Stomach (tissue), 8 donors: ENCODE measurements at regions not wholly inside any gene's neighbourhood (a gene's known extent, or its start where the extent isn't known, plus 50 kb on each side); places are given as distances from the start of the nearest gene placed in this dataset.
"Not testable (repeated sequence)": the region's sequence is repeated elsewhere in the genome, so short reads cannot be mapped to it uniquely, and the experiment has no call there.

Experiments used
- DNase-seq, 2 donors: peaks; one replicate each; pipeline versions ENCODE4 v3.0.0 to v3.0.0-alpha.2; 2013 to 2019
- H3K27ac ChIP-seq, 5 donors: fragments of 200-600 bp in 4 of 5; sonication (generic) in 4 of 5; one replicate each; pipeline ENCODE4 v1.5.1; 2013 to 2019; ENCODE audit warnings: mild to moderate bottlenecking in 1 of 5, moderate library complexity in 1 of 5
- H3K27me3 ChIP-seq, 3 donors: fragments of 200-600 bp; sonication (generic); one replicate each; pipeline ENCODE4 v1.5.1; 2017 to 2019; ENCODE audit warnings: mixed run types in 1 of 3
- H3K36me3 ChIP-seq, 4 donors: fragments of 200-600 bp; sonication (generic); 1 replicate in 3 of 4; 2 replicates in 1 of 4; pipeline ENCODE4 v1.5.1; 2016 to 2019
- H3K4me1 ChIP-seq, 4 donors: fragments of 200-600 bp; sonication (generic); one replicate each; pipeline ENCODE4 v1.5.1; 2016 to 2019
- H3K4me3 ChIP-seq, 4 donors: fragments of 200-600 bp; sonication (generic) in 3 of 4; one replicate each; pipeline ENCODE4 v1.5.1; 2016 to 2019; ENCODE audit warnings: mild to moderate bottlenecking in 1 of 4
- H3K9me3 ChIP-seq, 4 donors: fragments of 200-600 bp; sonication (generic); one replicate each; pipeline ENCODE4 v1.5.1; 2016 to 2019
- EP300 ChIP-seq: sonication (generic); formaldehyde crosslinking; IDR thresholded peaks from one replicate; pipeline ENCODE4 v1.6.1; 2017; ENCODE audit warnings: antibody characterized with exemption
- POLR2A ChIP-seq, 4 donors: fragments of 450-650 bp; IDR thresholded peaks; one replicate each; pipeline ENCODE4 v1.6.1; 2016; ENCODE audit warnings: antibody characterized with exemption in 4 of 4, control low read depth in 2 of 4, mild to moderate bottlenecking in 1 of 4, moderate library complexity in 1 of 4
- POLR2AphosphoS5 ChIP-seq, 3 donors: sonication (generic); formaldehyde crosslinking; IDR thresholded peaks; one replicate each; pipeline ENCODE4 v1.6.1; 2016; ENCODE audit warnings: antibody characterized with exemption in 3 of 3
- WGBS, 5 donors: extraction: QIAGEN DNeasy Blood & Tissue Kit in 3 of 5; methylation state at CpG; one replicate each; pipeline versions ENCODE4 v1.1.5 to v1.1.7; 2013 to 2018; 5-methylcytosine and 5-hydroxymethylcytosine counted together
- intact Hi-C: fragments of 100-400 bp; cut with DNase I; formaldehyde crosslinking; loops from one replicate; pipeline ENCODE4 v1.15.1; 2023; ENCODE audit warnings: low total_unique reads
- TF ChIP-seq, protein P1 (sequence below), 7 experiments: fragments of 450-650 bp in 4 of 7; fragments of 200-600 bp in 3 of 7; sonication (generic) in 3 of 7; IDR thresholded peaks; one replicate each; pipeline ENCODE4 v1.5.1; 2016 to 2019; ENCODE audit warnings: antibody characterized with exemption in 7 of 7, control low read depth in 2 of 7, mild to moderate bottlenecking in 1 of 7
- donor health status: healthy with polysubstance abuse.
- donor health status: Bipolar disorder and iron deficiency.
- donor health status: healthy.

DNA sequence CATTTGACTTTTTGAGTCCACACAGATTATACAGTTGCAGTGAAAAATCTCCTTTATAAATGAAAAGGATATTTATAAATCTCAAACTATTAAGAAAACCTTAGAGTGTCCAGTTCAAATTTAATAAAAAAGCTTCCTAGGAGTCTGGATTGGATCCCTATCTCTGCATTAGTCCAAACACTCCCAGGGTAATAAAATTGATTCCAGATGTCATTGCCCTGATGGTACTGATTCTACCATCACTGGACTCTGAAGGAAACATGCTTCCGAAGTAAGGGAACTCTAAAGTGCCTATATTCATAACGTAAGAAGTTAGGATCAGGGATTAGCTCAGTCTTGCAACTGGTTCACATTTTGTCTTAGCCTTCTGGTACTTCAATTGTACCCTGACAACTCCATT is 1325.1 kb upstream of the MAP3K7 start:
- no peak overlapping the region for H3K4me3 ChIP-seq
- TF ChIP-seq POLR2AphosphoS5 (IDR thresholded peaks at IDR 0.05) (no peak), POLR2A (IDR thresholded peaks at IDR 0.05) (no peak), EP300 (no peak)
- TF ChIP-seq, protein P1, sequence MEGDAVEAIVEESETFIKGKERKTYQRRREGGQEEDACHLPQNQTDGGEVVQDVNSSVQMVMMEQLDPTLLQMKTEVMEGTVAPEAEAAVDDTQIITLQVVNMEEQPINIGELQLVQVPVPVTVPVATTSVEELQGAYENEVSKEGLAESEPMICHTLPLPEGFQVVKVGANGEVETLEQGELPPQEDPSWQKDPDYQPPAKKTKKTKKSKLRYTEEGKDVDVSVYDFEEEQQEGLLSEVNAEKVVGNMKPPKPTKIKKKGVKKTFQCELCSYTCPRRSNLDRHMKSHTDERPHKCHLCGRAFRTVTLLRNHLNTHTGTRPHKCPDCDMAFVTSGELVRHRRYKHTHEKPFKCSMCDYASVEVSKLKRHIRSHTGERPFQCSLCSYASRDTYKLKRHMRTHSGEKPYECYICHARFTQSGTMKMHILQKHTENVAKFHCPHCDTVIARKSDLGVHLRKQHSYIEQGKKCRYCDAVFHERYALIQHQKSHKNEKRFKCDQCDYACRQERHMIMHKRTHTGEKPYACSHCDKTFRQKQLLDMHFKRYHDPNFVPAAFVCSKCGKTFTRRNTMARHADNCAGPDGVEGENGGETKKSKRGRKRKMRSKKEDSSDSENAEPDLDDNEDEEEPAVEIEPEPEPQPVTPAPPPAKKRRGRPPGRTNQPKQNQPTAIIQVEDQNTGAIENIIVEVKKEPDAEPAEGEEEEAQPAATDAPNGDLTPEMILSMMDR (IDR thresholded peaks at IDR 0.05) = no peak
- H3K36me3 ChIP-seq = no peaks in the 10 kb centered on the region
- no peaks in the 10 kb centered on the region for H3K4me1 ChIP-seq
- WGBS, 5 donors = 79 to 97% (median 95%) methylated on average over 2 of the region's 2 CpGs
- intact Hi-C loops = no loop called here
- no peak for DNase-seq
- no peak overlapping the region for H3K27ac ChIP-seq
- peaks cover 0 to 13% (median 0%) of the 10 kb centered on the region in 4 donors for H3K9me3 ChIP-seq
- no peaks in the 10 kb centered on the region for H3K27me3 ChIP-seq

DNA sequence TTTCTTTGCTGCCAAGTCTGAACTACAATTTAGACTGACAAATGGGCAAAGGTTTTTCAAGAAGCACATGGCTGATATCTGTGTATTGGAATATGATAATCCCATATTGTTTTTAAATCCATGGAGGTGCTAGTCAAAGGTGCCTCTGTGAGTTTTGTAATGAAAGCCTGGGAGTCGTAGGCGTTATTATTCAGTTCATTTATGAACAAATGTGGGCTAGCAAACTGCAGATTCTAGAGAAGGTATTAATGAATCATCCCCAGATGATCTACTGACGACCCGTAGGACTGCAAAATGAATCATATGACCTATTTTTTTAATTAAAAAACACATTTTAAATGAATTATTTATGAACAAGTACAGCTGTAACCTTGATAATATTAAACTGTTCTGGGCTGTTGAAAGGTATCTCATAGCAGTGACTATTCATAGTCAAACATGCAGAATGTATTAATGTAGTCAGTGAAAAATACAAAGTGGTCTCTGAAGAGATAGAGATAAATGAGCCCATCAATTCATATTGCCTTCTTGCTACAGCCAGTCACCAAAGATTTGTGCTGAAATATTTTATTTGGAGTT is 1317.8 kb upstream of the MAP3K7 start:
- H3K27me3 ChIP-seq = no peaks in the 10 kb centered on the region
- no peaks in the 10 kb centered on the region for H3K4me1 ChIP-seq
- intact Hi-C loops = no loop called here
- H3K36me3 ChIP-seq = no peaks in the 10 kb centered on the region
- H3K27ac ChIP-seq = no peak overlapping the region
- DNase-seq = no peak
- peaks cover 0 to 4% (median 0%) of the 10 kb centered on the region in 4 donors for H3K9me3 ChIP-seq
- WGBS, 5 donors = 60 to 81% (median 67%) methylated on average over 4 of the region's 4 CpGs
- TF ChIP-seq EP300 (no peak), POLR2A (IDR thresholded peaks at IDR 0.05) (no peak), POLR2AphosphoS5 (IDR thresholded peaks at IDR 0.05) (no peak)
- TF ChIP-seq, protein P1 (IDR thresholded peaks at IDR 0.05) = no peak
- no peak overlapping the region for H3K4me3 ChIP-seq

DNA sequence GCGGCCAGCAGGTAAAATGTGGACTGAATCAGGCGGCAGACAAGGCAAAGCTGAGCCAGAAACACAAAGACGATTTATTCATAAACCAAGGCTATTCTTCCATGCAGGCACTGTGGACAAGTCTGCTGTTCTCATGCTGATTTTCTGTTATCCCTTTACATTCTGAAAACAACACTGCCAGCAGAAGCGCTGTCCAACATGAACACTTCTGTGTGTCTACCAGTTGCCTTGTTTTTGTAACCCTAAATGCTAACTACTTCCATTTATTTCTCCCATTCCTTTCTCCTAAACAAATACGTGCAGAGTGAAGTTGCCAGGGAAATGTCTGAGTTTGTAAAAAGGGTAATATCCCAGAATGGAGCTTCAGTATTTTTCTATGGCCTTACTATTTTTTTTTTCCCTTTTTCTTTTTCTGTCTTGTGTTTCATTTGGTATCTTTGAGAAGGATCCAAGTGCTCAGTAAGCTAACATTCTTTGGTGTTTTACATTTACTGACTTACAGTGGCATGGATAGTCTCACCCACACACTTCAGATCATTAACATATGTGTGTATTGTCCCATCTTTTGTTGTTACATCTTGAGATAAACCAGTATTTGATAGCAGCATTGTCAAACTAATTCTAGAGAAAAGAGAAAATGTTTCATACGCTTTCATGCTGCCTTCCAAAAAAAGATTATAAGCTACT is 1308.9 kb upstream of the MAP3K7 start:
- H3K9me3 ChIP-seq = peaks cover 0 to 22% (median 11%) of the 10 kb centered on the region in 4 donors
- intact Hi-C loops = no loop called here
- H3K27me3 ChIP-seq = no peaks in the 10 kb centered on the region
- no peaks in the 10 kb centered on the region for H3K36me3 ChIP-seq
- no peak overlapping the region for H3K27ac ChIP-seq
- H3K4me1 ChIP-seq = no peaks in the 10 kb centered on the region
- no peak overlapping the region for H3K4me3 ChIP-seq
- peak in 1 of 2 donors; percentile 27 for DNase-seq
- 64 to 80% (median 72%) methylated on average over 6 of the region's 6 CpGs for WGBS, 5 donors
- TF ChIP-seq POLR2A (IDR thresholded peaks at IDR 0.05) (no peak), EP300 (no peak), POLR2AphosphoS5 (IDR thresholded peaks at IDR 0.05) (no peak)
- TF ChIP-seq, protein P1 (IDR thresholded peaks at IDR 0.05) = no peak

DNA sequence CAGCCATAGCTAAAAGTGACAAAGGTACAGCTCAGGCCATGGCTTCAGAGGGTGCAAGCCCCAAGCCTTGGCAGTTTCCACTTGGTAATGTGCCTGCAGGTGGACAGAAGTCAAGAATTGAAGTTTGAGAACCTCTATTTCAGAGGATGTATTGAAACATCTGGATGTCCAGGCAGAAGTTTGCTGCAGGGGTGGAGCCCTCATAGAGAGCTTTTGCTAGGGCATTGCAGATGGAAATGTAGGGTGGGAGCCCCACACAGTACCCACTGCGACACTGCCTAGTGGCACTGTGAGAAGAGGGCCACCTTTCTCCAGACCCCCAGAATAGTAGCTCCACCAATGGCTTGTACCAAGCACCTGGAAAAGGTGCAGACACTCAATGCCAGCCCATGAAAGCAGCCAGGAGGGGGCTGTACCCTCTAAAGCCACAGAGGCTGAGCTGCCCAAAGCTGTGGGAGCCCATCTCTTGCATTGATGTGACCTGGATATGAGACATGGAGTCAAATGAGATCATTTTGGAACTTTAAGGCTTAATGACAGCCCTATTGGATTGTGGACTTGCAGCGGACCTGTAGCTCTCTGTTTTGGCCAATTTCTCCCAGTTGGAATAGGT is 1299.4 kb upstream of the MAP3K7 start:
- 58 to 100% (median 86%) methylated on average over 2 of the region's 2 CpGs for WGBS, 5 donors
- Histone ChIP-seq H3K9me3 (peaks cover 0 to 30% (median 19%) of the 10 kb centered on the region in 4 donors), H3K27ac (no peak overlapping the region), H3K27me3 (no peaks in the 10 kb centered on the region), H3K36me3 (no peaks in the 10 kb centered on the region), H3K4me1 (no peaks in the 10 kb centered on the region), H3K4me3 (no peak overlapping the region)
- no peak for DNase-seq
- TF ChIP-seq POLR2A (IDR thresholded peaks at IDR 0.05) = no peak
- TF ChIP-seq EP300 = no peak
- TF ChIP-seq, protein P1 (IDR thresholded peaks at IDR 0.05) = no peak
- TF ChIP-seq POLR2AphosphoS5 (IDR thresholded peaks at IDR 0.05) = no peak
- intact Hi-C loops = no loop called here

DNA sequence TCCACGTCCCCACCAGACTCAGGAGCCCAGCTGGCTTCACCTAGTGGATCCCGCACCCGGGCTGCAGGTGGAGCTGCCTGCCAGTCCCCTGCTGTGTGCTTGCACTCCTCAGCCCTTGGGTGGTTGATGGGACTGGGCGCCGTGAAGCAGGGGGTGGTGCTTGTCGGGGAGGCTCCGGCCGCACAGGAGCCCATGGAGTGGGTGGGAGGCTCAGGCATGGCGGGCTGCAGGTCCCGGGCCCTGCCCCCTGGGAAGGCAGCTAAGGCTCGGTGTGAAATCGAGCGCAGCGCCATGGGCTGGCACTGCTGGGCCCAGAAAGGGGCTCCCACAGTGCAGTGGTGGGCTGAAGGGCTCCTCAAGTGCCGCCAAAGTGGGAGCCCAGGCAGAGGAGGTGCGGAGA is 1294.9 kb upstream of the MAP3K7 start:
- H3K4me1 ChIP-seq, H3K27ac ChIP-seq, intact Hi-C loops, H3K27me3 ChIP-seq, H3K4me3 ChIP-seq, DNase-seq, H3K36me3 ChIP-seq: not testable (repeated sequence)
- 85 to 92% (median 89%) methylated on average over 8 to 16 of the region's 16 CpGs for WGBS, 5 donors
- peaks cover 0 to 19% (median 11%) of the 10 kb centered on the region in 4 donors for H3K9me3 ChIP-seq
